Mucosa of rectum (tissue), 2 donors: ENCODE measurements at regions not wholly inside any gene's neighbourhood (a gene's known extent, or its start where the extent isn't known, plus 50 kb on each side); places are given as distances from the start of the nearest gene placed in this dataset.
"Not testable (repeated sequence)": the region's sequence is repeated elsewhere in the genome, so short reads cannot be mapped to it uniquely, and the experiment has no call there.

Experiments used
- H3K27ac ChIP-seq, 2 donors: one replicate each; pipeline ENCODE4 v1.7.0; 2013; ENCODE audit warnings: inconsistent platforms in 2 of 2, low read depth in 2 of 2, low read length in 2 of 2
- H3K27me3 ChIP-seq, 2 donors: one replicate each; pipeline ENCODE4 v1.7.0; 2013; ENCODE audit warnings: low read length in 2 of 2; ENCODE audit not compliant: control insufficient read depth in 2 of 2, insufficient read depth in 2 of 2
- H3K36me3 ChIP-seq, 2 donors: one replicate each; pipeline ENCODE4 v1.7.0; 2013; ENCODE audit warnings: low read length in 2 of 2; ENCODE audit not compliant: control insufficient read depth in 2 of 2, insufficient read depth in 2 of 2
- H3K4me1 ChIP-seq, 2 donors: one replicate each; pipeline ENCODE4 v1.7.0; 2013; ENCODE audit warnings: low read length in 2 of 2, mild to moderate bottlenecking in 1 of 2; ENCODE audit not compliant: control insufficient read depth in 2 of 2, insufficient read depth in 2 of 2
- H3K4me3 ChIP-seq, 2 donors: one replicate each; pipeline ENCODE4 v1.7.0; 2013; ENCODE audit warnings: low read length in 2 of 2
- H3K9ac ChIP-seq, 2 donors: one replicate each; pipeline ENCODE4 v1.7.0; 2013; ENCODE audit warnings: low read length in 2 of 2, low read depth in 1 of 2, mild to moderate bottlenecking in 1 of 2
- H3K9me3 ChIP-seq, 2 donors: one replicate each; pipeline ENCODE4 v1.7.0; 2013; ENCODE audit warnings: low read length in 2 of 2; ENCODE audit not compliant: control insufficient read depth in 2 of 2
- donor health status: healthy.
- donor health status: Normal muscosa, but diverticular disease.

- H3K27ac ChIP-seq, H3K36me3 ChIP-seq, H3K27me3 ChIP-seq, H3K9ac ChIP-seq, H3K4me1 ChIP-seq, H3K9me3 ChIP-seq, H3K4me3 ChIP-seq: not testable (repeated sequence)
These were observed 55.3 kb upstream of the THOC2 start for GRCh38 chrX:123788193-123788592.

GRCh38 chrX:123788744-123789143 is 55.9 kb upstream of the THOC2 start:
- Histone ChIP-seq H3K9ac (no peak overlapping the region), H3K4me3 (no peak overlapping the region), H3K36me3 (no peaks in the 10 kb centered on the region)

GRCh38 chrX:123797543-123798447 is 62.1 kb upstream of the XIAP start:
- no peaks in the 10 kb centered on the region for H3K4me1 ChIP-seq
- H3K9me3 ChIP-seq = no peaks in the 10 kb centered on the region
- no peak overlapping the region for H3K4me3 ChIP-seq
- H3K36me3 ChIP-seq = no peaks in the 10 kb centered on the region
- H3K27me3 ChIP-seq = no peaks in the 10 kb centered on the region
- H3K9ac ChIP-seq = no peak overlapping the region
- no peak overlapping the region for H3K27ac ChIP-seq

More at GRCh38 chrX:123788744-123789143, 55.9 kb upstream of the THOC2 start:
- H3K9me3 ChIP-seq = no peaks in the 10 kb centered on the region
- no peaks in the 10 kb centered on the region for H3K4me1 ChIP-seq
- no peaks in the 10 kb centered on the region for H3K27me3 ChIP-seq
- H3K27ac ChIP-seq = no peak overlapping the region

GRCh38 chrX:123798706-123799430 is 61.0 kb upstream of the XIAP start:
- not testable (repeated sequence) for H3K4me1 ChIP-seq, H3K9ac ChIP-seq, H3K27me3 ChIP-seq, H3K27ac ChIP-seq, H3K36me3 ChIP-seq, H3K9me3 ChIP-seq, H3K4me3 ChIP-seq

GRCh38 chrX:123801901-123802300 is 58.0 kb upstream of the XIAP start:
- H3K4me1 ChIP-seq = peaks cover 0 to 6% of the 10 kb centered on the region in 2 donors
- no peaks in the 10 kb centered on the region for H3K9me3 ChIP-seq
- H3K9ac ChIP-seq = no peak overlapping the region
- no peak overlapping the region for H3K27ac ChIP-seq
- H3K36me3 ChIP-seq = no peaks in the 10 kb centered on the region
- H3K4me3 ChIP-seq = no peak overlapping the region
- H3K27me3 ChIP-seq = no peaks in the 10 kb centered on the region

GRCh38 chrX:123803331-123803983 is 56.4 kb upstream of the XIAP start:
- Histone ChIP-seq H3K4me1 (peaks cover 1 to 11% of the 10 kb centered on the region in 2 donors), H3K9me3 (no peaks in the 10 kb centered on the region), H3K27me3 (no peaks in the 10 kb centered on the region), H3K9ac (no peak overlapping the region), H3K36me3 (no peaks in the 10 kb centered on the region), H3K27ac (peak overlapping the region in 1 of 2 donors; percentile 27), H3K4me3 (no peak overlapping the region)

- not testable (repeated sequence) for H3K4me3 ChIP-seq, H3K9me3 ChIP-seq, H3K27me3 ChIP-seq, H3K9ac ChIP-seq, H3K36me3 ChIP-seq
- H3K4me1 ChIP-seq = peaks cover 3 to 13% of the 10 kb centered on the region in 2 donors
- H3K27ac ChIP-seq = peak overlapping the region in 1 of 2 donors; percentile 27
These were observed 55.9 kb upstream of the XIAP start for GRCh38 chrX:123803984-123804365.

- no peaks in the 10 kb centered on the region for H3K27me3 ChIP-seq
- no peak overlapping the region for H3K9ac ChIP-seq
- no peaks in the 10 kb centered on the region for H3K9me3 ChIP-seq
- no peaks in the 10 kb centered on the region for H3K36me3 ChIP-seq
- H3K4me1 ChIP-seq = peaks cover 3 to 19% of the 10 kb centered on the region in 2 donors
- H3K4me3 ChIP-seq = no peak overlapping the region
- H3K27ac ChIP-seq = peak overlapping the region; percentile 49 to 65
These were observed 51.9 kb upstream of the XIAP start for GRCh38 chrX:123807835-123808416.

- Histone ChIP-seq H3K27me3 (no peaks in the 10 kb centered on the region), H3K4me1 (peaks cover 3 to 12% of the 10 kb centered on the region in 2 donors), H3K27ac (peak overlapping the region; percentile 77 to 80)
These were observed 49.9 kb upstream of the XIAP start for GRCh38 chrX:123809854-123810375.

More at GRCh38 chrX:123809854-123810375, 49.9 kb upstream of the XIAP start:
- Histone ChIP-seq H3K36me3 (no peaks in the 10 kb centered on the region), H3K9me3 (no peaks in the 10 kb centered on the region), H3K9ac (no peak overlapping the region), H3K4me3 (no peak overlapping the region)
